ENCODE measurements at regions not wholly inside any gene's neighbourhood (a gene's known extent, or its start where the extent isn't known, plus 50 kb on each side); places are given as distances from the start of the nearest gene placed in this dataset.

GRCh38 chr5:104942735-104943134 is 1380.1 kb upstream of the NUDT12 start:
- TF ChIP-seq POLR2A (IDR thresholded peaks at IDR 0.05) = no peak
- TF ChIP-seq, protein P1, sequence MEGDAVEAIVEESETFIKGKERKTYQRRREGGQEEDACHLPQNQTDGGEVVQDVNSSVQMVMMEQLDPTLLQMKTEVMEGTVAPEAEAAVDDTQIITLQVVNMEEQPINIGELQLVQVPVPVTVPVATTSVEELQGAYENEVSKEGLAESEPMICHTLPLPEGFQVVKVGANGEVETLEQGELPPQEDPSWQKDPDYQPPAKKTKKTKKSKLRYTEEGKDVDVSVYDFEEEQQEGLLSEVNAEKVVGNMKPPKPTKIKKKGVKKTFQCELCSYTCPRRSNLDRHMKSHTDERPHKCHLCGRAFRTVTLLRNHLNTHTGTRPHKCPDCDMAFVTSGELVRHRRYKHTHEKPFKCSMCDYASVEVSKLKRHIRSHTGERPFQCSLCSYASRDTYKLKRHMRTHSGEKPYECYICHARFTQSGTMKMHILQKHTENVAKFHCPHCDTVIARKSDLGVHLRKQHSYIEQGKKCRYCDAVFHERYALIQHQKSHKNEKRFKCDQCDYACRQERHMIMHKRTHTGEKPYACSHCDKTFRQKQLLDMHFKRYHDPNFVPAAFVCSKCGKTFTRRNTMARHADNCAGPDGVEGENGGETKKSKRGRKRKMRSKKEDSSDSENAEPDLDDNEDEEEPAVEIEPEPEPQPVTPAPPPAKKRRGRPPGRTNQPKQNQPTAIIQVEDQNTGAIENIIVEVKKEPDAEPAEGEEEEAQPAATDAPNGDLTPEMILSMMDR (IDR thresholded peaks at IDR 0.05) = no peak

All from right lobe of liver (tissue), 4 donors.